ENCODE measurements at regions not wholly inside any gene's neighbourhood (a gene's known extent, or its start where the extent isn't known, plus 50 kb on each side); places are given as distances from the start of the nearest gene placed in this dataset.

- no peak for TF ChIP-seq CTCF (IDR thresholded peaks at IDR 0.05)
- TF ChIP-seq EP300 (IDR thresholded peaks at IDR 0.05): no peak
- TF ChIP-seq POLR2A (IDR thresholded peaks at IDR 0.05): no peak
Observed at GRCh38 chr14:84390010-84390409, 1139.9 kb upstream of the FLRT2 start.

All from upper lobe of left lung (tissue), 4 donors.